GM21529 (cell line): ENCODE measurements at regions not wholly inside any gene's neighbourhood (a gene's known extent, or its start where the extent isn't known, plus 50 kb on each side); places are given as distances from the start of the nearest gene placed in this dataset.

Experiments
- ATAC-seq: cut with Tn5 transposase; IDR thresholded peaks from one replicate; pipeline ENCODE4 v1.9.1; 2021; ENCODE audit not compliant: unreplicated experiment

GRCh38 chr20:7379621-7380220 is 560.5 kb downstream of the HAO1 start:
- ATAC-seq = no peak

GRCh38 chr20:7383216-7383615 is 557.0 kb downstream of the HAO1 start:
- no peak for ATAC-seq

GRCh38 chr20:7387638-7388193 is 552.5 kb downstream of the HAO1 start:
- no peak for ATAC-seq

GRCh38 chr20:7389216-7389615 is 551.0 kb downstream of the HAO1 start:
- no peak for ATAC-seq

- ATAC-seq = no peak
Measured at GRCh38 chr20:7392542-7393206, 547.6 kb downstream of the HAO1 start.

- no peak for ATAC-seq
Measured at GRCh38 chr20:7399114-7399513, 541.1 kb downstream of the HAO1 start.

GRCh38 chr20:7399575-7399974 is 540.7 kb downstream of the HAO1 start:
- ATAC-seq = no peak

- no peak for ATAC-seq
Measured at GRCh38 chr20:7406671-7407070, 533.6 kb downstream of the HAO1 start.

GRCh38 chr20:7410150-7410549 is 530.1 kb downstream of the HAO1 start:
- ATAC-seq = no peak

GRCh38 chr20:7411075-7411474 is 529.2 kb downstream of the HAO1 start:
- no peak for ATAC-seq

- no peak for ATAC-seq
Measured at GRCh38 chr20:7415427-7415826, 524.8 kb downstream of the HAO1 start.

GRCh38 chr20:7416382-7416781 is 523.9 kb downstream of the HAO1 start:
- ATAC-seq = no peak

GRCh38 chr20:7420345-7420744 is 519.9 kb downstream of the HAO1 start:
- ATAC-seq = no peak

GRCh38 chr20:7426890-7427496 is 513.3 kb downstream of the HAO1 start:
- no peak for ATAC-seq

GRCh38 chr20:7428946-7429345 is 511.3 kb downstream of the HAO1 start:
- no peak for ATAC-seq

- no peak for ATAC-seq
Measured at GRCh38 chr20:7432612-7433011, 507.6 kb downstream of the HAO1 start.

- no peak for ATAC-seq
Measured at GRCh38 chr20:7437311-7437710, 502.9 kb downstream of the HAO1 start.

- no peak for ATAC-seq
Measured at GRCh38 chr20:7449269-7449668, 491.0 kb downstream of the HAO1 start.

GRCh38 chr20:7452890-7453289 is 487.4 kb downstream of the HAO1 start:
- no peak for ATAC-seq

- no peak for ATAC-seq
Measured at GRCh38 chr20:7454047-7454446, 486.2 kb downstream of the HAO1 start.

- no peak for ATAC-seq
Measured at GRCh38 chr20:7458459-7458858, 481.8 kb downstream of the HAO1 start.

- no peak for ATAC-seq
Measured at GRCh38 chr20:7459083-7459482, 481.2 kb downstream of the HAO1 start.
